Esophagus squamous epithelium (tissue), 5 donors: ENCODE measurements at regions not wholly inside any gene's neighbourhood (a gene's known extent, or its start where the extent isn't known, plus 50 kb on each side); places are given as distances from the start of the nearest gene placed in this dataset.

Source experiments
- DNase-seq: peaks from one replicate; lab custom pipeline; 2025; lab: John Stamatoyannopoulos, UW
- H3K27ac ChIP-seq, 4 donors: fragments of 200-600 bp; sonication (generic); one replicate each; pipeline ENCODE4 v1.5.1; 2016 to 2019; ENCODE audit warnings: mild to moderate bottlenecking in 1 of 4
- H3K27me3 ChIP-seq, 4 donors: fragments of 200-600 bp; sonication (generic); 1 replicate in 3 of 4; 2 replicates in 1 of 4; pipeline versions ENCODE4 v1.5.1 to v1.6.0; 2017 to 2021; ENCODE audit warnings: antibody characterized with exemption in 1 of 4
- H3K36me3 ChIP-seq, 3 donors: fragments of 200-600 bp; sonication (generic); one replicate each; pipeline ENCODE4 v1.5.1; 2016 to 2019
- H3K4me1 ChIP-seq, 3 donors: fragments of 200-600 bp; sonication (generic); one replicate each; pipeline ENCODE4 v1.5.1; 2017 to 2019
- H3K4me3 ChIP-seq, 4 donors: fragments of 200-600 bp; sonication (generic); 1 replicate in 3 of 4; 2 replicates in 1 of 4; pipeline ENCODE4 v1.5.1; 2016 to 2019; ENCODE audit warnings: mild to moderate bottlenecking in 2 of 4, moderate library complexity in 1 of 4
- H3K9me3 ChIP-seq, 3 donors: fragments of 200-600 bp; sonication (generic); one replicate each; pipeline ENCODE4 v1.5.1; 2016 to 2019
- POLR2A ChIP-seq, 4 donors: fragments of 450-650 bp; IDR thresholded peaks; one replicate each; pipeline ENCODE4 v1.6.1; 2017; ENCODE audit warnings: antibody characterized with exemption in 4 of 4, mild to moderate bottlenecking in 4 of 4, moderate library complexity in 3 of 4
- WGBS, 2 donors: methylation state at CpG; one replicate each; pipeline ENCODE4 v1.1.5; 2018; 5-methylcytosine and 5-hydroxymethylcytosine counted together
- intact Hi-C: fragments of 100-400 bp; cut with DNase I; formaldehyde crosslinking; loops from one replicate; pipeline ENCODE4 v1.15.0; 2022
- TF ChIP-seq, protein P1 (sequence below), 6 experiments: fragments of 450-650 bp in 4 of 6; fragments of 200-600 bp in 2 of 6; sonication (generic) in 2 of 6; IDR thresholded peaks; one replicate each; pipeline ENCODE4 v1.5.1; 2016 to 2019; ENCODE audit warnings: antibody characterized with exemption in 6 of 6, mild to moderate bottlenecking in 4 of 6, moderate library complexity in 4 of 6
- donor health status: DM: yes; HTN: yes; CAD: no.

DNA sequence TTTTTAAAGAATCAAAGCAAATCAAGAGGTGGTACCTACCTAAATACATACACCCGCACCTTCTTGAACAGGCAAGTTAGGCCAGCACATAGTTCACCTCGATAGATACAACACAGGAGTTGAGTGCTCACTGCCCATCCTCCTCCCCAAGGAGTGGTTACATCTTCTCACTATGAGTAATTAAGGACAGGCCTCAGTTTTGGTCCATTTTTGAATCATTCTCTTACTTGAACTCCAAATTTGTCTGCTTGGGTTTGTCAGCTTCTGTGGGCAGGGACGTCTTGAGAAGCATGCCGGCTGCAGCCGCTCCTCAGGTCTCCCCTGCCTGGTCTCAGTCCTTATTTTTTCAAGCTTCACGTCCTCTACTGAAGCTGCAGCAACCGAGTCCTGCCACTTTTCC lies 190.6 kb upstream of the RBPJ start:
- peaks cover 3 to 28% (median 12%) of the 10 kb centered on the region in 3 donors for H3K4me1 ChIP-seq
- no peaks in the 10 kb centered on the region for H3K36me3 ChIP-seq
- no peak overlapping the region for H3K27ac ChIP-seq
- intact Hi-C loops, result no loop called here
- DNase-seq, result no peak
- H3K9me3 ChIP-seq, result no peaks in the 10 kb centered on the region
- 60 to 89% methylated on average over 7 of the region's 7 CpGs for WGBS, 2 donors
- TF ChIP-seq, protein P1, sequence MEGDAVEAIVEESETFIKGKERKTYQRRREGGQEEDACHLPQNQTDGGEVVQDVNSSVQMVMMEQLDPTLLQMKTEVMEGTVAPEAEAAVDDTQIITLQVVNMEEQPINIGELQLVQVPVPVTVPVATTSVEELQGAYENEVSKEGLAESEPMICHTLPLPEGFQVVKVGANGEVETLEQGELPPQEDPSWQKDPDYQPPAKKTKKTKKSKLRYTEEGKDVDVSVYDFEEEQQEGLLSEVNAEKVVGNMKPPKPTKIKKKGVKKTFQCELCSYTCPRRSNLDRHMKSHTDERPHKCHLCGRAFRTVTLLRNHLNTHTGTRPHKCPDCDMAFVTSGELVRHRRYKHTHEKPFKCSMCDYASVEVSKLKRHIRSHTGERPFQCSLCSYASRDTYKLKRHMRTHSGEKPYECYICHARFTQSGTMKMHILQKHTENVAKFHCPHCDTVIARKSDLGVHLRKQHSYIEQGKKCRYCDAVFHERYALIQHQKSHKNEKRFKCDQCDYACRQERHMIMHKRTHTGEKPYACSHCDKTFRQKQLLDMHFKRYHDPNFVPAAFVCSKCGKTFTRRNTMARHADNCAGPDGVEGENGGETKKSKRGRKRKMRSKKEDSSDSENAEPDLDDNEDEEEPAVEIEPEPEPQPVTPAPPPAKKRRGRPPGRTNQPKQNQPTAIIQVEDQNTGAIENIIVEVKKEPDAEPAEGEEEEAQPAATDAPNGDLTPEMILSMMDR (IDR thresholded peaks at IDR 0.05), result no peak
- no peak for TF ChIP-seq POLR2A (IDR thresholded peaks at IDR 0.05)
- peaks cover 0 to 29% (median 0%) of the 10 kb centered on the region in 4 donors for H3K27me3 ChIP-seq
- H3K4me3 ChIP-seq, result no peak overlapping the region

- WGBS, 2 donors, result 89 to 94% methylated on average over 11 of the region's 11 CpGs
- H3K4me1 ChIP-seq, result peaks cover 3 to 26% (median 12%) of the 10 kb centered on the region in 3 donors
- no peaks in the 10 kb centered on the region for H3K9me3 ChIP-seq
- H3K27me3 ChIP-seq, result peaks cover 0 to 36% (median 0%) of the 10 kb centered on the region in 4 donors
- no peak overlapping the region for H3K4me3 ChIP-seq
- no peak overlapping the region for H3K27ac ChIP-seq
- DNase-seq, result no peak
- no peaks in the 10 kb centered on the region for H3K36me3 ChIP-seq
- TF ChIP-seq, protein P1 (IDR thresholded peaks at IDR 0.05), result no peak
- no peak for TF ChIP-seq POLR2A (IDR thresholded peaks at IDR 0.05)
- intact Hi-C loops, result no loop called here
These were observed 189.9 kb upstream of the RBPJ start for GRCh38 chr4:26130841-26131432.

GRCh38 chr4:26131711-26132110 lies 189.1 kb upstream of the RBPJ start:
- peaks cover 2 to 19% (median 11%) of the 10 kb centered on the region in 3 donors for H3K4me1 ChIP-seq
- no peak for DNase-seq
- H3K27me3 ChIP-seq, result peaks cover 0 to 44% (median 0%) of the 10 kb centered on the region in 4 donors
- no peak overlapping the region for H3K4me3 ChIP-seq
- 47 to 65% methylated on average over 5 to 6 of the region's 6 CpGs for WGBS, 2 donors
- no peaks in the 10 kb centered on the region for H3K9me3 ChIP-seq
- no peak overlapping the region for H3K27ac ChIP-seq
- intact Hi-C loops, result no loop called here
- no peak for TF ChIP-seq POLR2A (IDR thresholded peaks at IDR 0.05)
- TF ChIP-seq, protein P1 (IDR thresholded peaks at IDR 0.05), result no peak
- H3K36me3 ChIP-seq, result no peaks in the 10 kb centered on the region

- Histone ChIP-seq H3K36me3 (no peaks in the 10 kb centered on the region), H3K9me3 (no peaks in the 10 kb centered on the region), H3K4me1 (peaks cover 0 to 11% (median 5%) of the 10 kb centered on the region in 3 donors), H3K4me3 (no peak overlapping the region), H3K27ac (no peak overlapping the region), H3K27me3 (peaks cover 0 to 54% (median 0%) of the 10 kb centered on the region in 4 donors)
- intact Hi-C loops, result no loop called here
- no peak for DNase-seq
- TF ChIP-seq, protein P1 (IDR thresholded peaks at IDR 0.05), result peak in 2 of 6 experiments; percentile 9 to 55
- TF ChIP-seq POLR2A (IDR thresholded peaks at IDR 0.05), result no peak
- 77 to 78% methylated on average over 5 of the region's 6 CpGs for whole genome bisulfite sequencing, 2 donors
These were observed 188.0 kb upstream of the RBPJ start for GRCh38 chr4:26132858-26133257.

DNA sequence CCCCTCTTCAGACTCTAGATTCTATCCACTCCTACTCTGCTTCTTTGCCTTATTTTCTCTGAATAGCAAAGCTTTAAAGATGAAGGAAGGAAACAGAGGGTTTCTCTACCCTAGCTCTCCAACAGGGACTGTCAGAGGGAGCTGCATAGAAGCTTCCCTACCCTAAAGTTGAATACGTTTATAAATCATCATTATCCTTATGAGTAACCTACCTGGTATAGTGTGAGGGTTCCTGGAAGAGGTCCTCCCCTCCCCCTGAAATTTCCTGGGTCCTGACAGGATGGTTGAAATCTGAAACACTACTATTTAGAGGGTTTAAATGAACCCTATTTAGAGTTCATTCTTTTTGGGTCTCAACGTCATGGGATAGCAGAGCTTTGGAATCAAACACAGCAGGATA lies 187.0 kb upstream of the RBPJ start:
- Histone ChIP-seq H3K9me3 (no peaks in the 10 kb centered on the region), H3K27me3 (peaks cover 0 to 64% (median 0%) of the 10 kb centered on the region in 4 donors), H3K4me3 (no peak overlapping the region), H3K36me3 (no peaks in the 10 kb centered on the region), H3K4me1 (peaks cover 0 to under 1% (median 0%) of the 10 kb centered on the region in 3 donors), H3K27ac (no peak overlapping the region)
- TF ChIP-seq POLR2A (IDR thresholded peaks at IDR 0.05), result no peak
- TF ChIP-seq, protein P1 (IDR thresholded peaks at IDR 0.05), result no peak
- intact Hi-C loops, result no loop called here
- no peak for DNase-seq
- 69 to 88% methylated on average over 2 of the region's 2 CpGs for WGBS, 2 donors
